Fibroblast of lung (primary cell): ENCODE measurements at regions not wholly inside any gene's neighbourhood (a gene's known extent, or its start where the extent isn't known, plus 50 kb on each side); places are given as distances from the start of the nearest gene placed in this dataset.
A peak's percentile ranks its signal among the peaks of the same experiment; 100 is the strongest.

Source experiments
- DNase-seq, 2 donors: peaks; one replicate each; pipeline versions ENCODE4 v3.0.0 to v3.0.0-alpha.2; 2010; ENCODE audit warnings: low read depth in 2 of 2
- H2AFZ ChIP-seq: 2 replicates; pipeline ENCODE4 v1.5.1; 2012; ENCODE audit warnings: low read length, control low read depth, inconsistent platforms
- H3K27ac ChIP-seq: 2 replicates; pipeline ENCODE4 v1.5.1; 2011; ENCODE audit warnings: low read length, control low read depth; ENCODE audit not compliant: insufficient read depth
- H3K27me3 ChIP-seq: 2 replicates; pipeline ENCODE4 v1.5.1; 2011; ENCODE audit warnings: mild to moderate bottlenecking, low read length; ENCODE audit not compliant: control insufficient read depth, insufficient read depth
- H3K36me3 ChIP-seq: 2 replicates; pipeline ENCODE4 v1.5.1; 2011; ENCODE audit warnings: low read length; ENCODE audit not compliant: control insufficient read depth, insufficient read depth
- H3K4me1 ChIP-seq: 2 replicates; pipeline ENCODE4 v1.5.1; 2011; ENCODE audit warnings: low read length; ENCODE audit not compliant: control insufficient read depth, insufficient read depth; ENCODE audit errors: extremely low read depth
- H3K4me2 ChIP-seq: 2 replicates; pipeline ENCODE4 v1.5.1; 2011; ENCODE audit warnings: low read length, control low read depth; ENCODE audit not compliant: insufficient read depth; ENCODE audit errors: extremely low read depth
- H3K4me3 ChIP-seq, 4 experiments: fragments of 200-600 bp in 1 of 4; sonication (generic) in 1 of 4; replicated peaks in 1 of 4; 2 replicates each; pipeline ENCODE4 v1.5.1; 2011 to 2016; ENCODE audit warnings: low read length in 4 of 4, low read depth in 3 of 4, mild to moderate bottlenecking in 3 of 4, control low read depth in 2 of 4, inconsistent platforms in 1 of 4, mixed read lengths in 1 of 4; ENCODE audit not compliant: insufficient read depth in 1 of 4; ENCODE audit errors: control extremely low read depth in 1 of 4
- H3K79me2 ChIP-seq: 2 replicates; pipeline ENCODE4 v1.5.1; 2012; ENCODE audit warnings: mild to moderate bottlenecking, low read length, inconsistent platforms; ENCODE audit not compliant: control insufficient read depth, insufficient read depth
- H3K9ac ChIP-seq: 2 replicates; pipeline ENCODE4 v1.5.1; 2011; ENCODE audit warnings: mild to moderate bottlenecking, low read length, control low read depth; ENCODE audit not compliant: insufficient read depth
- H3K9me3 ChIP-seq: 2 replicates; pipeline ENCODE4 v1.5.1; 2012; ENCODE audit warnings: low read depth, low read length; ENCODE audit not compliant: control insufficient read depth, insufficient read depth
- H4K20me1 ChIP-seq: 2 replicates; pipeline ENCODE4 v1.5.1; 2011; ENCODE audit warnings: low read length; ENCODE audit not compliant: control insufficient read depth, insufficient read depth; ENCODE audit errors: extremely low read depth
- CTCF ChIP-seq, 2 donors: IDR thresholded peaks in 1 of 2; conservative IDR thresholded peaks in 1 of 2; 1 replicate in 1 of 2; 2 replicates in 1 of 2; pipeline ENCODE4 v1.5.1; 2011 to 2012; ENCODE audit warnings: low read length in 2 of 2, control low read depth in 1 of 2, inconsistent platforms in 1 of 2, low read depth in 1 of 2, mild to moderate bottlenecking in 1 of 2
- EZH2 ChIP-seq: IDR thresholded peaks from 2 replicates; pipeline ENCODE4 v1.5.1; 2012; ENCODE audit warnings: low read length, control low read depth, mild to moderate bottlenecking; ENCODE audit errors: missing control alignments

DNA sequence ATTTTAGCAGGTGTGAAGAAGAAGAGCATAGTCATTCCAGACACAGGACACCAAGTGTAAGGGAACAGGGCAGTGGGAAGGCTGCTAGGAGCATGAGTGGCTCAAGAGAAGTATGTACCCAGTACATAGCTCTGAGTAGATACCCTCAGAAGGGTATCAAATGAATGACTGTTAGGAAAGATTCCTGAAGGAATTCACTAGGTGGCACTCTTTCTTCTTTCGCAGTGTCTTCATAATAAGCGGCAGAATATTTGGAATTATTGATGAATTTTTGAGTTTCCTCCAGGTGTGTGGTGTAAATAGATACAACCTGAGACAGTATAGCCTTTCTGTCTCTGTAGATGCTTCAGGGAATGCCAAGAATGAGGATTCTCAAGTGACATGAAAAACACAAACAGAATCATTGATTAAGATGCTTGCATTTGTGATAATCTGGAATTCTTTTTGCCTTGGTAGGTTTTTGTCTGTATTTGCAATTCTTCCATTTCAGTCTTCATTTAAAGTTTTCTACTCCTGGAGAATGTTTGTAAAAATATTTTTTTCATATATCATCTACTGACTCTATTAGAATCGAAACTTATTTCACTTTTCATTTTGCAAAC lies 264.3 kb upstream of the RIMS1 start:
- Histone ChIP-seq H3K36me3 (no peaks in the 10 kb centered on the region), H3K9ac (no peak overlapping the region), H3K4me2 (no peak overlapping the region), H2AFZ (no peak overlapping the region), H3K79me2 (no peaks in the 10 kb centered on the region), H3K27me3 (no peaks in the 10 kb centered on the region), H3K27ac (no peak overlapping the region), H3K4me1 (no peaks in the 10 kb centered on the region), H4K20me1 (no peaks in the 10 kb centered on the region), H3K4me3 (no peak overlapping the region), H3K9me3 (no peaks in the 10 kb centered on the region)
- TF ChIP-seq CTCF (conservative IDR thresholded peaks at IDR 0.05 in 1 of 2, IDR thresholded peaks at IDR 0.05 in 1 of 2; ENCODE audit: low read depth in 1 of 2, low read length in 2 of 2): peak; percentile 39 to 49
- TF ChIP-seq EZH2: no peak
- peak in 1 of 2 donors; percentile 27 for DNase-seq

GRCh38 chr6:71642120-71642519 lies 244.2 kb upstream of the RIMS1 start:
- DNase-seq: no peak
- no peaks in the 10 kb centered on the region for H4K20me1 ChIP-seq
- H3K79me2 ChIP-seq: no peaks in the 10 kb centered on the region
- H2AFZ ChIP-seq: no peak overlapping the region
- H3K27me3 ChIP-seq: no peaks in the 10 kb centered on the region
- H3K4me2 ChIP-seq: no peak overlapping the region
- no peak for TF ChIP-seq EZH2
- TF ChIP-seq CTCF (conservative IDR thresholded peaks at IDR 0.05 in 1 of 2, IDR thresholded peaks at IDR 0.05 in 1 of 2; ENCODE audit: low read depth in 1 of 2, low read length in 2 of 2): no peak
- H3K4me3 ChIP-seq: no peak overlapping the region
- no peaks in the 10 kb centered on the region for H3K4me1 ChIP-seq
- no peaks in the 10 kb centered on the region for H3K36me3 ChIP-seq
- H3K9me3 ChIP-seq: no peaks in the 10 kb centered on the region
- no peak overlapping the region for H3K27ac ChIP-seq
- H3K9ac ChIP-seq: no peak overlapping the region

GRCh38 chr6:71642793-71643192 lies 243.6 kb upstream of the RIMS1 start:
- Histone ChIP-seq H3K79me2 (no peaks in the 10 kb centered on the region), H2AFZ (no peak overlapping the region), H3K9ac (no peak overlapping the region), H3K4me1 (no peaks in the 10 kb centered on the region), H4K20me1 (no peaks in the 10 kb centered on the region), H3K4me2 (no peak overlapping the region), H3K36me3 (no peaks in the 10 kb centered on the region), H3K4me3 (no peak overlapping the region), H3K27me3 (no peaks in the 10 kb centered on the region), H3K27ac (no peak overlapping the region), H3K9me3 (no peaks in the 10 kb centered on the region)
- TF ChIP-seq EZH2: no peak
- no peak for TF ChIP-seq CTCF (conservative IDR thresholded peaks at IDR 0.05 in 1 of 2, IDR thresholded peaks at IDR 0.05 in 1 of 2; ENCODE audit: low read depth in 1 of 2, low read length in 2 of 2)
- DNase-seq: no peak
